CD14-positive monocyte (primary cell): ENCODE measurements at regions not wholly inside any gene's neighbourhood (a gene's known extent, or its start where the extent isn't known, plus 50 kb on each side); places are given as distances from the start of the nearest gene placed in this dataset.

Experiments used
- DNase-seq, 3 donors: peaks; one replicate each; pipeline ENCODE4 v3.0.0-alpha.2; 2011 to 2022
- H2AFZ ChIP-seq: 2 replicates; pipeline ENCODE4 v1.6.0; 2012; ENCODE audit warnings: mild to moderate bottlenecking, low read depth, low read length, inconsistent platforms; ENCODE audit not compliant: insufficient read depth, poor library complexity, severe bottlenecking
- H3K27ac ChIP-seq, 2 donors: 1 replicate in 1 of 2; 2 replicates in 1 of 2; pipeline ENCODE4 v1.5.1; 2012 to 2013; ENCODE audit warnings: low read length in 2 of 2, control low read depth in 1 of 2, inconsistent platforms in 1 of 2, low read depth in 1 of 2, mild to moderate bottlenecking in 1 of 2
- H3K27me3 ChIP-seq, 2 donors: one replicate each; pipeline versions ENCODE4 v1.6.0 to v1.6.1; 2011 to 2013; ENCODE audit warnings: low read length in 2 of 2; ENCODE audit not compliant: control insufficient read depth in 2 of 2, insufficient read depth in 2 of 2
- H3K36me3 ChIP-seq, 2 donors: replicated peaks in 1 of 2; 1 replicate in 1 of 2; 2 replicates in 1 of 2; pipeline versions ENCODE4 v1.5.1 to v1.6.1; 2012 to 2013; ENCODE audit warnings: low read length in 2 of 2, control low read depth in 1 of 2, inconsistent platforms in 1 of 2, mild to moderate bottlenecking in 1 of 2; ENCODE audit not compliant: insufficient read depth in 2 of 2, control insufficient read depth in 1 of 2
- H3K4me1 ChIP-seq, 2 donors: 1 replicate in 1 of 2; 2 replicates in 1 of 2; pipeline versions ENCODE4 v1.5.1 to v1.6.1; 2012 to 2013; ENCODE audit warnings: low read length in 2 of 2, control low read depth in 1 of 2, inconsistent platforms in 1 of 2, mild to moderate bottlenecking in 1 of 2, moderate library complexity in 1 of 2; ENCODE audit not compliant: insufficient read depth in 2 of 2, control insufficient read depth in 1 of 2
- H3K4me2 ChIP-seq: replicated peaks from 2 replicates; pipeline ENCODE3; 2012; ENCODE audit warnings: low read length, moderate library complexity, mild to moderate bottlenecking; ENCODE audit not compliant: poor library complexity, severe bottlenecking; ENCODE audit errors: extremely low read depth
- H3K4me3 ChIP-seq, 3 experiments: fragments of 200-600 bp in 1 of 3; sonication (generic) in 1 of 3; replicated peaks in 1 of 3; 1 replicate in 2 of 3; 2 replicates in 1 of 3; pipeline ENCODE4 v1.5.1; 2011 to 2013; ENCODE audit warnings: low read length in 3 of 3, mild to moderate bottlenecking in 3 of 3, control low read depth in 2 of 3, low read depth in 2 of 3, inconsistent platforms in 1 of 3, moderate library complexity in 1 of 3
- H3K79me2 ChIP-seq: 2 replicates; pipeline ENCODE4 v1.6.0; 2012; ENCODE audit warnings: mild to moderate bottlenecking, control low read depth, inconsistent platforms, low read length, moderate library complexity; ENCODE audit not compliant: insufficient read depth
- H3K9ac ChIP-seq: 2 replicates; pipeline ENCODE4 v1.6.0; 2017; ENCODE audit warnings: low read length, mild to moderate bottlenecking; ENCODE audit not compliant: insufficient read depth, poor library complexity, severe bottlenecking
- H3K9me3 ChIP-seq, 2 donors: replicated peaks in 1 of 2; 1 replicate in 1 of 2; 2 replicates in 1 of 2; pipeline versions ENCODE4 v1.5.1 to v1.6.1; 2012 to 2013; ENCODE audit warnings: low read length in 2 of 2, control low read depth in 1 of 2; ENCODE audit not compliant: control insufficient read depth in 1 of 2, insufficient read depth in 1 of 2
- H4K20me1 ChIP-seq: 2 replicates; pipeline ENCODE4 v1.6.0; 2012; ENCODE audit warnings: mild to moderate bottlenecking, low read length, control low read depth, moderate library complexity; ENCODE audit not compliant: insufficient read depth
- H3K27ac Mint-ChIP-seq, 7 donors: one replicate each; pipeline ENCODE4 v1.8.0; 2020; ENCODE audit warnings: mild to moderate bottlenecking in 7 of 7, mixed read lengths in 7 of 7, moderate library complexity in 6 of 7, inconsistent platforms in 2 of 7
- H3K27me3 Mint-ChIP-seq, 3 donors: one replicate each; pipeline ENCODE4 v1.8.0; 2021 to 2022; ENCODE audit warnings: low read depth in 3 of 3, mild to moderate bottlenecking in 3 of 3, mixed read lengths in 3 of 3, moderate library complexity in 3 of 3, inconsistent platforms in 1 of 3
- H3K36me3 Mint-ChIP-seq, 2 donors: one replicate each; pipeline ENCODE4 v1.8.0; 2020; ENCODE audit warnings: mixed read lengths in 2 of 2, inconsistent platforms in 1 of 2, mild to moderate bottlenecking in 1 of 2
- H3K4me1 Mint-ChIP-seq: one replicate; pipeline ENCODE4 v1.8.0; 2020; ENCODE audit warnings: mild to moderate bottlenecking, mixed read lengths
- H3K4me3 Mint-ChIP-seq, 2 donors: one replicate each; pipeline ENCODE4 v1.8.0; 2020; ENCODE audit warnings: mild to moderate bottlenecking in 2 of 2, mixed read lengths in 2 of 2, moderate library complexity in 1 of 2
- H3K9me3 Mint-ChIP-seq, 7 donors: one replicate each; pipeline ENCODE4 v1.8.0; 2020 to 2022; ENCODE audit warnings: mixed read lengths in 7 of 7, mild to moderate bottlenecking in 6 of 7, moderate library complexity in 6 of 7, inconsistent platforms in 2 of 7
- WGBS: methylation state at CpG from one replicate; pipeline ENCODE4 v1.1.5; 2013; ENCODE audit warnings: missing lambda C conversion rate; ENCODE audit not compliant: insufficient coverage; 5-methylcytosine and 5-hydroxymethylcytosine counted together
- intact Hi-C, 2 donors: fragments of 100-400 bp; cut with micrococcal nuclease; formaldehyde crosslinking; loops; one replicate each; pipeline versions ENCODE4 v1.15.0 to v1.15.1; 2023
- TF ChIP-seq, protein P1 (sequence below): fragments of 200-600 bp; IDR thresholded peaks from one replicate; pipeline ENCODE4 v1.8.0; 2022; ENCODE audit warnings: antibody characterized with exemption, mild to moderate bottlenecking

DNA sequence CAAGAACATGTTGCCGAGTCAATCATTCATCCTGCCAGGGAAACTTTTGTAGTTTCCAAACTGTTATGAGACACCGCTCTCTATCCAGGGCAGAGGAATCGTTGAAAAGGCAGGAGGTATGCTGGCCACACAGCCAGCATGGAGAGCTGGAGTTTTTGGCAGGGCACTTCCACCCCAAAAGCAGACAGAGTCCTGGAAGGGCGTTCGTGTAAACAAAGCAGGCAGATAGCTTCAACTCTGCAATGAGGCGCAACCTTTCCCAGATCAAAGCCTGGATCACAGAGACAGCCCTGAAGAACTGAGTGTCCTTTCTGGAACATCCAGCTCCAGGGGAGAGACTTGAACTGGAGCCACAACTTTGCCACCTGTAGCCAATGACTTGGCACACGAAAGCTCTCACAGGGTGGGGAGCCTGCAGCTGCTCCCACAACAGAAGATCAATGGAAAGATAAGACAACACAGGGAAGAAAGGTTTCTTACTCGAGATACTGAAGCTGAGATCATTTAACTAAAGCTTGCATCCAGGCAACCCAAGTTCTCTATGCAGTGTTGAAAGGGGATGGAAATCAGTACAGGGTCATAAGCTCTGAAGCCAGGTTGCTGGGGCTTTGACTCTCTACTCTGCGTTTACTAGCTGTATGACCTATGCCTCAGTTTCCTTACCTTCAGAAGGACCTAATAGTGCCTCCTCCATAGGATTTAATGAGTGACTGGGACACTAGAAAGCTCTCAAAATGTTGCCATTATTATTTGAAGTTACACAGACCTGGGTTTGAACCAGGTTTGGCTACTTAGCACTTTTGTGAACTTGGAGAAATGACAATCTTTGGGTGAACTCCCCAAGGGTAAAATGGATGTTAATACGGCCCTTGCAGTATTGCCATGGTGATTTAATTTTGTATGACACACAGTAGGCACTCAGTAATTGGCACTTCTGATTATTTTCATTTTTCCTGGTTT, 434.8 kb upstream of the NPVF start:
- Histone ChIP-seq H3K4me1 (no peaks in the 10 kb centered on the region), H3K4me3 (no peak overlapping the region), H4K20me1 (no peaks in the 10 kb centered on the region), H2AFZ (no peak overlapping the region), H3K27me3 (no peaks in the 10 kb centered on the region), H3K9me3 (no peaks in the 10 kb centered on the region), H3K4me2 (no peak overlapping the region), H3K36me3 (no peaks in the 10 kb centered on the region), H3K9ac (no peak overlapping the region), H3K79me2 (no peaks in the 10 kb centered on the region), H3K27ac (no peak overlapping the region)
- peaks cover 6 to 11% (median 7%) of the 10 kb centered on the region in 3 donors for H3K27me3 Mint-ChIP-seq
- no peaks in the 10 kb centered on the region for H3K9me3 Mint-ChIP-seq
- DNase-seq, result no peak
- no peaks in the 10 kb centered on the region for H3K36me3 Mint-ChIP-seq
- no peak overlapping the region for H3K27ac Mint-ChIP-seq
- intact Hi-C loops, result no loop called here
- WGBS, result 100% methylated on average over 6 of the region's 10 CpGs
- no peaks in the 10 kb centered on the region for H3K4me1 Mint-ChIP-seq
- H3K4me3 Mint-ChIP-seq, result no peak overlapping the region
- TF ChIP-seq, protein P1, sequence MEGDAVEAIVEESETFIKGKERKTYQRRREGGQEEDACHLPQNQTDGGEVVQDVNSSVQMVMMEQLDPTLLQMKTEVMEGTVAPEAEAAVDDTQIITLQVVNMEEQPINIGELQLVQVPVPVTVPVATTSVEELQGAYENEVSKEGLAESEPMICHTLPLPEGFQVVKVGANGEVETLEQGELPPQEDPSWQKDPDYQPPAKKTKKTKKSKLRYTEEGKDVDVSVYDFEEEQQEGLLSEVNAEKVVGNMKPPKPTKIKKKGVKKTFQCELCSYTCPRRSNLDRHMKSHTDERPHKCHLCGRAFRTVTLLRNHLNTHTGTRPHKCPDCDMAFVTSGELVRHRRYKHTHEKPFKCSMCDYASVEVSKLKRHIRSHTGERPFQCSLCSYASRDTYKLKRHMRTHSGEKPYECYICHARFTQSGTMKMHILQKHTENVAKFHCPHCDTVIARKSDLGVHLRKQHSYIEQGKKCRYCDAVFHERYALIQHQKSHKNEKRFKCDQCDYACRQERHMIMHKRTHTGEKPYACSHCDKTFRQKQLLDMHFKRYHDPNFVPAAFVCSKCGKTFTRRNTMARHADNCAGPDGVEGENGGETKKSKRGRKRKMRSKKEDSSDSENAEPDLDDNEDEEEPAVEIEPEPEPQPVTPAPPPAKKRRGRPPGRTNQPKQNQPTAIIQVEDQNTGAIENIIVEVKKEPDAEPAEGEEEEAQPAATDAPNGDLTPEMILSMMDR, result no peak

DNA sequence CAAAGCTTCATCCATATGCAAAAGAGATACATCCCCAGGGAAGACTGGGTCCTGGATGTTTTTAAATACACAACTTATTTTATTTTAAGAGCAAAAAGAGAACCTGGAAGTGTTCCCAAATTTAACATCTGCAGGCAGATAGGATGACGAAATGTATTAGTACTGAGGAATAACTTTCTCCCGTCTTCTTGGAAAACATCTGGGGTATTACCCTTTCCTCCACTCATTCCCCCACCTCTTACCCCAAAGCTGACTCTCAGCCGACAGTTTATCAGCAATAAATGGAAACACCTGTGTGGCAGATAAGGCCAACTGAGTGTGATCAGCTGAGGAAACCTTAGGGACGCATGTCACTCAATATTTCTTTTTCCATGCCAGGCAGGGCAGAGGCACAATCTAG, 435.6 kb upstream of the NPVF start:
- TF ChIP-seq, protein P1, result no peak
- H3K4me1 Mint-ChIP-seq, result no peaks in the 10 kb centered on the region
- no peaks in the 10 kb centered on the region for H3K36me3 Mint-ChIP-seq

More for the DNA sequence above, 435.6 kb upstream of the NPVF start:
- DNase-seq, result no peak
- Histone ChIP-seq H3K4me2 (no peak overlapping the region), H3K36me3 (no peaks in the 10 kb centered on the region), H3K9me3 (no peaks in the 10 kb centered on the region), H2AFZ (no peak overlapping the region), H3K27ac (no peak overlapping the region), H3K4me1 (no peaks in the 10 kb centered on the region), H3K4me3 (no peak overlapping the region), H4K20me1 (no peaks in the 10 kb centered on the region), H3K27me3 (no peaks in the 10 kb centered on the region), H3K9ac (no peak overlapping the region), H3K79me2 (no peaks in the 10 kb centered on the region)
- no peak overlapping the region for H3K4me3 Mint-ChIP-seq
- WGBS, result 69% methylated on average over 2 of the region's 4 CpGs
- H3K27me3 Mint-ChIP-seq, result peaks cover 6 to 11% (median 10%) of the 10 kb centered on the region in 3 donors
- intact Hi-C loops, result no loop called here
- H3K9me3 Mint-ChIP-seq, result peaks cover 0 to 1% (median 0%) of the 10 kb centered on the region in 7 donors
- no peak overlapping the region for H3K27ac Mint-ChIP-seq
